SK-N-SH treated with all-trans-retinoic acid at 6 μM for 48 hours (cell line): ENCODE measurements at regions not wholly inside any gene's neighbourhood (a gene's known extent, or its start where the extent isn't known, plus 50 kb on each side); places are given as distances from the start of the nearest gene placed in this dataset.

Source experiments
- ATAC-seq: fragments of 200-7000 bp; cut with Tn5 transposase; 3 replicates; pipeline ENCODE4 v1.9.1; 2020; ENCODE audit warnings: mild to moderate bottlenecking, moderate library complexity
- ARNTL ChIP-seq: fragments of 450-650 bp; formaldehyde crosslinking; IDR thresholded peaks from 2 replicates; pipeline ENCODE4 v1.5.0; 2020; ENCODE audit warnings: low read depth, mild to moderate bottlenecking, moderate library complexity, borderline replicate concordance
- BACH2 ChIP-seq: fragments of 250-450 bp; sonication (Bioruptor Pico); IDR thresholded peaks from 2 replicates; pipeline ENCODE4 v1.9.0; 2021; ENCODE audit warnings: mild to moderate bottlenecking, borderline replicate concordance
- CREB5 ChIP-seq: fragments of 250-450 bp; sonication (Bioruptor Pico); IDR thresholded peaks from 2 replicates; pipeline ENCODE4 v1.5.1; 2020; ENCODE audit warnings: low read depth, mild to moderate bottlenecking, moderate library complexity
- CSDC2 ChIP-seq: fragments of 250-450 bp; sonication (Bioruptor Pico); IDR thresholded peaks from 2 replicates; pipeline ENCODE4 v1.5.0; 2020; ENCODE audit warnings: mild to moderate bottlenecking, moderate library complexity
- CSRNP3 ChIP-seq: fragments of 250-450 bp; sonication (Bioruptor Pico); IDR thresholded peaks from 2 replicates; pipeline ENCODE4 v1.5.1; 2021; ENCODE audit warnings: mild to moderate bottlenecking, moderate library complexity
- ESRRG ChIP-seq: fragments of 250-450 bp; sonication (Bioruptor Pico); IDR thresholded peaks from 2 replicates; pipeline ENCODE4 v1.6.1; 2021; ENCODE audit warnings: mild to moderate bottlenecking
- GLIS3 ChIP-seq: fragments of 250-450 bp; sonication (Bioruptor Pico); IDR thresholded peaks from 2 replicates; pipeline ENCODE4 v1.5.0; 2020; ENCODE audit warnings: mild to moderate bottlenecking, moderate library complexity
- ISL1 ChIP-seq: fragments of 250-450 bp; sonication (Bioruptor Pico); IDR thresholded peaks from 2 replicates; pipeline ENCODE4 v2.1.2; 2022; ENCODE audit warnings: mild to moderate bottlenecking, moderate library complexity
- OSR1 ChIP-seq: fragments of 250-450 bp; sonication (Bioruptor Pico); IDR thresholded peaks from 2 replicates; pipeline ENCODE4 v1.8.0; 2022; ENCODE audit warnings: moderate library complexity, mild to moderate bottlenecking, inconsistent platforms
- PATZ1 ChIP-seq: fragments of 250-450 bp; sonication (Bioruptor Pico); IDR thresholded peaks from 2 replicates; pipeline ENCODE4 v1.8.0; 2020; ENCODE audit warnings: mild to moderate bottlenecking, moderate library complexity, borderline replicate concordance
- POU6F1 ChIP-seq: fragments of 250-450 bp; sonication (Bioruptor Pico); IDR thresholded peaks from 2 replicates; pipeline ENCODE4 v1.8.0; 2021; ENCODE audit warnings: low read depth, mild to moderate bottlenecking, moderate library complexity, borderline replicate concordance
- PPARA ChIP-seq: fragments of 250-450 bp; sonication (Bioruptor Pico); IDR thresholded peaks from 2 replicates; pipeline ENCODE4 v1.5.0; 2020; ENCODE audit warnings: mild to moderate bottlenecking, borderline replicate concordance
- RARB ChIP-seq: fragments of 250-450 bp; sonication (Bioruptor Pico); IDR thresholded peaks from 2 replicates; pipeline ENCODE4 v1.8.0; 2021; ENCODE audit warnings: mild to moderate bottlenecking, moderate library complexity
- TCF4 ChIP-seq: fragments of 250-450 bp; sonication (Bioruptor Pico); IDR thresholded peaks from 2 replicates; pipeline ENCODE4 v1.8.0; 2021; ENCODE audit warnings: mild to moderate bottlenecking, moderate library complexity, borderline replicate concordance
- TSHZ2 ChIP-seq: fragments of 250-450 bp; sonication (Bioruptor Pico); IDR thresholded peaks from 2 replicates; pipeline ENCODE4 v1.5.0; 2020; ENCODE audit warnings: mild to moderate bottlenecking, moderate library complexity
- ZC3H10 ChIP-seq: fragments of 250-450 bp; sonication (Bioruptor Pico); IDR thresholded peaks from 2 replicates; pipeline ENCODE4 v1.5.1; 2021; ENCODE audit warnings: mild to moderate bottlenecking, moderate library complexity
- ZFP3 ChIP-seq: fragments of 250-450 bp; sonication (Bioruptor Pico); IDR thresholded peaks from 2 replicates; pipeline ENCODE4 v1.5.0; 2020; ENCODE audit warnings: mild to moderate bottlenecking, moderate library complexity
- ZFP30 ChIP-seq: fragments of 450-650 bp; formaldehyde crosslinking; IDR thresholded peaks from 2 replicates; pipeline ENCODE4 v1.5.0; 2022; ENCODE audit warnings: mild to moderate bottlenecking, moderate library complexity
- ZNF565 ChIP-seq: fragments of 450-650 bp; formaldehyde crosslinking; conservative IDR thresholded peaks from 2 replicates; pipeline ENCODE4 v1.5.0; 2020; ENCODE audit warnings: low read depth, mild to moderate bottlenecking, moderate library complexity
- ZNF70 ChIP-seq: fragments of 450-650 bp; formaldehyde crosslinking; IDR thresholded peaks from 2 replicates; pipeline ENCODE4 v1.5.0; 2020; ENCODE audit warnings: mild to moderate bottlenecking, moderate library complexity
- ZNF8 ChIP-seq: fragments of 450-650 bp; formaldehyde crosslinking; IDR thresholded peaks from 2 replicates; pipeline ENCODE4 v1.5.0; 2020; ENCODE audit warnings: mild to moderate bottlenecking, moderate library complexity

- TF ChIP-seq ZFP3 (CRISPR knock-in tag) (no peak), TCF4 (CRISPR knock-in tag) (no peak), BACH2 (CRISPR knock-in tag) (no peak)
- TF ChIP-seq, all 23 proteins: peak for 0
- ATAC-seq = no peak
Measured at GRCh38 chr10:62726142-62726541, 78.4 kb upstream of the ADO start.

- TF ChIP-seq CSDC2 (CRISPR knock-in tag) = no peak
- no peak for TF ChIP-seq PPARA (CRISPR knock-in tag)
- TF ChIP-seq CREB5 (CRISPR knock-in tag) = no peak
- TF ChIP-seq POU6F1 (CRISPR knock-in tag) = no peak
- TF ChIP-seq ARNTL (CRISPR knock-in tag) = no peak
- TF ChIP-seq GLIS3 (CRISPR knock-in tag) = no peak
- ATAC-seq = no peak
Measured at GRCh38 chr10:62726638-62727037, 77.9 kb upstream of the ADO start.

GRCh38 chr10:62727934-62728333 lies 76.6 kb upstream of the ADO start:
- ATAC-seq = no peak
- TF ChIP-seq ZNF70 (no peak), BACH2 (CRISPR knock-in tag) (no peak), ZNF565 (CRISPR knock-in tag) (no peak), ARNTL (CRISPR knock-in tag) (no peak), TCF4 (CRISPR knock-in tag) (no peak), CSRNP3 (no peak), ZFP3 (CRISPR knock-in tag) (no peak), ISL1 (CRISPR knock-in tag) (no peak), ZFP30 (CRISPR knock-in tag) (no peak), TSHZ2 (CRISPR knock-in tag) (no peak), CSDC2 (CRISPR knock-in tag) (no peak), OSR1 (no peak), ZC3H10 (CRISPR knock-in tag) (no peak)

- ATAC-seq = no peak
- no peak for TF ChIP-seq CSDC2 (CRISPR knock-in tag)
- no peak for TF ChIP-seq ZNF8 (CRISPR knock-in tag)
- TF ChIP-seq TSHZ2 (CRISPR knock-in tag) = no peak
- TF ChIP-seq PATZ1 = no peak
- TF ChIP-seq ZNF70 = no peak
- no peak for TF ChIP-seq ESRRG (CRISPR knock-in tag)
- TF ChIP-seq ZFP30 (CRISPR knock-in tag) = no peak
- TF ChIP-seq RARB = no peak
- no peak for TF ChIP-seq ZC3H10 (CRISPR knock-in tag)
- no peak for TF ChIP-seq TCF4 (CRISPR knock-in tag)
Measured at GRCh38 chr10:62728479-62728878, 76.0 kb upstream of the ADO start.
